ENCODE measurements at regions not wholly inside any gene's neighbourhood (a gene's known extent, or its start where the extent isn't known, plus 50 kb on each side); places are given as distances from the start of the nearest gene placed in this dataset.
"Not testable (repeated sequence)": the region's sequence is repeated elsewhere in the genome, so short reads cannot be mapped to it uniquely, and the experiment has no call there.

- no peak for DNase-seq
Measured at GRCh38 chr4:174183259-174183658, 100.2 kb downstream of the FBXO8 start.

- no peak for DNase-seq
Measured at GRCh38 chr4:174181827-174182226, 101.6 kb downstream of the FBXO8 start.

GRCh38 chr4:174177536-174177935 lies 105.9 kb downstream of the FBXO8 start:
- no peak for DNase-seq

GRCh38 chr4:174175836-174176235 lies 107.6 kb downstream of the FBXO8 start:
- DNase-seq, result not testable (repeated sequence)

GRCh38 chr4:174173360-174173759 lies 110.1 kb downstream of the FBXO8 start:
- no peak for DNase-seq

GRCh38 chr4:174172274-174172673 lies 111.2 kb downstream of the FBXO8 start:
- DNase-seq, result no peak

GRCh38 chr4:174170906-174171305 lies 112.6 kb downstream of the FBXO8 start:
- no peak for DNase-seq

- no peak for DNase-seq
Measured at GRCh38 chr4:174170091-174170490, 113.4 kb downstream of the FBXO8 start.

GRCh38 chr4:174157106-174157607 lies 126.3 kb downstream of the FBXO8 start:
- DNase-seq, result no peak

- no peak for DNase-seq
Measured at GRCh38 chr4:174156239-174156826, 127.1 kb downstream of the FBXO8 start.

GRCh38 chr4:174154215-174154854 lies 129.1 kb downstream of the FBXO8 start:
- no peak for DNase-seq

GRCh38 chr4:174152717-174153466 lies 130.6 kb downstream of the FBXO8 start:
- DNase-seq, result no peak

GRCh38 chr4:174147863-174148262 lies 135.6 kb downstream of the FBXO8 start:
- no peak for DNase-seq

GRCh38 chr4:174144106-174144505 lies 139.4 kb downstream of the FBXO8 start:
- no peak for DNase-seq

- no peak for DNase-seq
Measured at GRCh38 chr4:174141876-174142275, 141.6 kb downstream of the FBXO8 start.

- DNase-seq, result no peak
Measured at GRCh38 chr4:174138616-174139015, 144.9 kb downstream of the FBXO8 start.

GRCh38 chr4:174137698-174138097 lies 145.8 kb downstream of the FBXO8 start:
- DNase-seq, result no peak

GRCh38 chr4:174135936-174136406 lies 147.5 kb downstream of the FBXO8 start:
- no peak for DNase-seq

- no peak for DNase-seq
Measured at GRCh38 chr4:174135530-174135929, 147.9 kb downstream of the FBXO8 start.

- DNase-seq, result no peak
Measured at GRCh38 chr4:174134361-174134760, 149.1 kb downstream of the FBXO8 start.

- no peak for DNase-seq
Measured at GRCh38 chr4:174133551-174133950, 149.9 kb downstream of the FBXO8 start.

GRCh38 chr4:174131901-174132300 lies 151.6 kb downstream of the FBXO8 start:
- DNase-seq, result no peak

- no peak for DNase-seq
Measured at GRCh38 chr4:174122705-174123104, 160.8 kb downstream of the FBXO8 start.

Measured in activated CD4-positive, alpha-beta T cell treated with anti-CD3 and anti-CD28 coated beads, Interleukin-2, amount 50 U/mL, for 48 hours (primary cell).